ENCODE measurements at regions not wholly inside any gene's neighbourhood (a gene's known extent, or its start where the extent isn't known, plus 50 kb on each side); places are given as distances from the start of the nearest gene placed in this dataset.

DNA sequence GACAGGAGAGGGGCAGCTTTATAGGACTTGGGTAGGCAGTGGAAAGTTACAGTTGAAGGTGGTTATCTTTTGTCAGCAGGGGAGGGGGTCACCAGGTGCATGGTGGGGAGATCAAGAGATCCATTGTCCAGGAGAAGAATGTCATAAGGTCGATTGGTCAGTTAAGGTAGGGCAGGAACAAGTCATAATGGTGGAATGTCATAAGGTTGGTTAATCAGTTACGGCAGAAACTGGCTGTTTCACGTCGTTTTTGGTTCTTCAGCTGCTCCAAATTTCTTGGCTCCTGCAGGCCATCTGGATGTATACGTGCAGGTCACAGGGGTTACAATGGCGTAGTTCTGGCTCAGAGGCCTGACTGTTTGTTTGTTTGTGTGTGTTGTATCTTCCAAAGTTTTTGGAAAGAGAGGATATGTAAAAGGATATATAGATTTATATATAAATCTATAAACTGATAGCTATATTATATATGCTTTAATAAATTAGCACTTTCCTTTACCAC, 565.1 kb downstream of the ZNF385D start:
- TF ChIP-seq, protein P1, sequence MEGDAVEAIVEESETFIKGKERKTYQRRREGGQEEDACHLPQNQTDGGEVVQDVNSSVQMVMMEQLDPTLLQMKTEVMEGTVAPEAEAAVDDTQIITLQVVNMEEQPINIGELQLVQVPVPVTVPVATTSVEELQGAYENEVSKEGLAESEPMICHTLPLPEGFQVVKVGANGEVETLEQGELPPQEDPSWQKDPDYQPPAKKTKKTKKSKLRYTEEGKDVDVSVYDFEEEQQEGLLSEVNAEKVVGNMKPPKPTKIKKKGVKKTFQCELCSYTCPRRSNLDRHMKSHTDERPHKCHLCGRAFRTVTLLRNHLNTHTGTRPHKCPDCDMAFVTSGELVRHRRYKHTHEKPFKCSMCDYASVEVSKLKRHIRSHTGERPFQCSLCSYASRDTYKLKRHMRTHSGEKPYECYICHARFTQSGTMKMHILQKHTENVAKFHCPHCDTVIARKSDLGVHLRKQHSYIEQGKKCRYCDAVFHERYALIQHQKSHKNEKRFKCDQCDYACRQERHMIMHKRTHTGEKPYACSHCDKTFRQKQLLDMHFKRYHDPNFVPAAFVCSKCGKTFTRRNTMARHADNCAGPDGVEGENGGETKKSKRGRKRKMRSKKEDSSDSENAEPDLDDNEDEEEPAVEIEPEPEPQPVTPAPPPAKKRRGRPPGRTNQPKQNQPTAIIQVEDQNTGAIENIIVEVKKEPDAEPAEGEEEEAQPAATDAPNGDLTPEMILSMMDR (IDR thresholded peaks at IDR 0.05 in 8 of 11, conservative IDR thresholded peaks at IDR 0.05 in 3 of 11): no peak
- TF ChIP-seq POLR2A (IDR thresholded peaks at IDR 0.05): no peak
- no peak for TF ChIP-seq POLR2AphosphoS5 (IDR thresholded peaks at IDR 0.05)
- 70 to 84% (median 75%) methylated on average over 6 of the region's 6 CpGs for WGBS, 5 donors
- Histone ChIP-seq H3K4me1 (no peaks in the 10 kb centered on the region), H3K9me3 (peaks cover 0 to 15% (median 8%) of the 10 kb centered on the region in 8 donors), H3K27me3 (replicated peaks in 1 of 7) (no peaks in the 10 kb centered on the region), H3K27ac (no peak overlapping the region), H3K36me3 (no peaks in the 10 kb centered on the region), H3K4me3 (no peak overlapping the region)
- no peak for DNase-seq
- intact Hi-C loops (cut with DNase I; ENCODE audit: low total_unique reads): no loop called here

DNA sequence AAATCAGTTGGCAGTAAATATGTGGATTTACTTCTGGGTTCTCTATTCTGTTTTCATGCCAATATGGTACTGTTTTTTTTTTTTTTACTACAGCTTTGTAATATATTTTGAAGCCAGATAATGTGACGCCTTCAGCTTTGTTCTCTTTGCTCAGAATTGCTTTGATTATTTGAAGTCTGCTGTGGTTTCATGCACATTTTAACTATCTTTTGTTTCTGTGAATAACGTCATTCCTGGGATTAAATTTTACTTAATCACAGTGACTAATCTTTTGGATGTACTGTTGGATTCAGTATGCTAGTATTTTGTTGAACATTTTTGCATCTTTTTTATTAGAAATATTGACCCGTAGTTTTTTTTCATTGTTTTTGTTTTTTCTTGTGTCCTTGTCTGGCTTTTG, 576.5 kb downstream of the ZNF385D start:
- Histone ChIP-seq H3K4me3 (no peak overlapping the region), H3K4me1 (no peaks in the 10 kb centered on the region), H3K9me3 (peaks cover 0 to 59% (median 43%) of the 10 kb centered on the region in 8 donors), H3K27ac (no peak overlapping the region), H3K36me3 (no peaks in the 10 kb centered on the region), H3K27me3 (replicated peaks in 1 of 7) (no peaks in the 10 kb centered on the region)
- DNase-seq: no peak
- intact Hi-C loops (cut with DNase I; ENCODE audit: low total_unique reads): no loop called here
- 78 to 88% (median 82%) methylated on average over 3 of the region's 3 CpGs for WGBS, 5 donors
- TF ChIP-seq, protein P1 (IDR thresholded peaks at IDR 0.05 in 8 of 11, conservative IDR thresholded peaks at IDR 0.05 in 3 of 11): no peak
- TF ChIP-seq POLR2A (IDR thresholded peaks at IDR 0.05): no peak
- TF ChIP-seq POLR2AphosphoS5 (IDR thresholded peaks at IDR 0.05): no peak

DNA sequence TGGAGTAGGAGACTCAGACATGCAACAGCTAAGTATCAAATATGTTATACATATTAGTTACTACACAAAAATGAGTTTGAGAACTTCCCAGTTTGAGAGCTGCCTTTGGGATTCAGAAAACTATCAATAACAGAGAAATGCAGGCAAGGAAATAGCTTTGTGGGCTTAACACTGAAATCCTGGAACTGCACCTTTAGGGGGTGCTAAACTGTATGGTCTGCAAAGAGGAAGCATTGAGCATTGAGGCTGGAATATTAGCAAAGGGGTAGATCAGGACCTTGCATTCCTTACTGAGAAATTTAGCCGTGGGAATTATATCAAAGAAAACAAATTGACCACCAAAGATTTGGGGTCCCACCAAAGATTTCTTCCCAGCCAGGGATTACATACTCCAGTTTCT, 580.0 kb downstream of the ZNF385D start:
- Histone ChIP-seq H3K36me3 (no peaks in the 10 kb centered on the region), H3K4me1 (no peaks in the 10 kb centered on the region), H3K4me3 (no peak overlapping the region), H3K27ac (no peak overlapping the region), H3K27me3 (replicated peaks in 1 of 7) (no peaks in the 10 kb centered on the region), H3K9me3 (peaks cover 0 to 24% (median 10%) of the 10 kb centered on the region in 8 donors)
- TF ChIP-seq, protein P1 (IDR thresholded peaks at IDR 0.05 in 8 of 11, conservative IDR thresholded peaks at IDR 0.05 in 3 of 11): peak in 1 of 11 experiments; percentile 19
- no peak for TF ChIP-seq POLR2AphosphoS5 (IDR thresholded peaks at IDR 0.05)
- no peak for DNase-seq
- intact Hi-C loops (cut with DNase I; ENCODE audit: low total_unique reads): no loop called here
- 61 to 70% (median 68%) methylated on average over 1 of the region's 1 CpG for WGBS, 5 donors

DNA sequence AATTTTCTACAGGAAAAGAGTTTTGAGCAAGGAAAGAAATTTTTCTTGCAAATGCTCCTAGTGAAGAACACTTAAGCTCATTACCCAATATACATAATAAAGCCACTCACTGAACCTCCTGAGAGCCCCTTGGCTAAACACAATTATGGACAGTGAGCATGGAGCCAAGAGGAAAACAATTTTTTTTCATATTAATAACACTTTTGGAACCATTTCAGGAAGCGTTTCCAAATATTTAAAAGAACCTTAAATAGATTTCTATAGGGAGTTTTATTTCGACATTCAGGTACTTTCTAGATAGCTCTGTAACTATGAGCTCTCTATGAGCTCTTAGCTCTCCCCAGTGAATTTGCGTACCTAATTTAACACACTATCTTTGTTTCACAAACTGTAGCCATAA, 581.1 kb downstream of the ZNF385D start:
- WGBS, 5 donors: 74 to 83% (median 78%) methylated on average over 3 of the region's 3 CpGs
- TF ChIP-seq, protein P1 (IDR thresholded peaks at IDR 0.05 in 8 of 11, conservative IDR thresholded peaks at IDR 0.05 in 3 of 11): no peak
- TF ChIP-seq POLR2AphosphoS5 (IDR thresholded peaks at IDR 0.05): no peak
- TF ChIP-seq POLR2A (IDR thresholded peaks at IDR 0.05): no peak
- Histone ChIP-seq H3K9me3 (peaks cover 0 to 15% (median 3%) of the 10 kb centered on the region in 8 donors), H3K27ac (no peak overlapping the region), H3K27me3 (replicated peaks in 1 of 7) (no peaks in the 10 kb centered on the region), H3K4me3 (no peak overlapping the region), H3K4me1 (no peaks in the 10 kb centered on the region), H3K36me3 (no peaks in the 10 kb centered on the region)
- intact Hi-C loops (cut with DNase I; ENCODE audit: low total_unique reads): no loop called here
- no peak for DNase-seq

All from spleen (tissue), 11 donors.